Neuronal stem cell (in vitro differentiated cells): ENCODE measurements at regions not wholly inside any gene's neighbourhood (a gene's known extent, or its start where the extent isn't known, plus 50 kb on each side); places are given as distances from the start of the nearest gene placed in this dataset.
"Not testable (repeated sequence)": the region's sequence is repeated elsewhere in the genome, so short reads cannot be mapped to it uniquely, and the experiment has no call there.

Experiments
- DNase-seq: peaks from one replicate; pipeline ENCODE4 v3.0.0-alpha.2; 2013; ENCODE audit warnings: low spot score
- H2AFZ ChIP-seq: one replicate; pipeline ENCODE4 v1.6.1; 2013; ENCODE audit warnings: mild to moderate bottlenecking, low read length, inconsistent platforms
- H2AK5ac ChIP-seq: 2 replicates; pipeline ENCODE4 v1.6.1; 2013; ENCODE audit warnings: low read depth, mild to moderate bottlenecking, inconsistent platforms, low read length, moderate library complexity, mixed read lengths
- H2BK120ac ChIP-seq: 2 replicates; pipeline ENCODE4 v1.6.1; 2013; ENCODE audit warnings: low read depth, mild to moderate bottlenecking, inconsistent platforms, low read length, moderate library complexity, mixed read lengths
- H2BK12ac ChIP-seq: one replicate; pipeline ENCODE4 v1.6.1; 2013; ENCODE audit warnings: low read length, inconsistent platforms
- H2BK15ac ChIP-seq: 2 replicates; pipeline ENCODE4 v1.6.1; 2013; ENCODE audit warnings: mild to moderate bottlenecking, low read length, inconsistent platforms, mixed read lengths
- H2BK5ac ChIP-seq: one replicate; pipeline ENCODE4 v1.6.1; 2013; ENCODE audit warnings: inconsistent platforms, mild to moderate bottlenecking, low read length, moderate library complexity
- H3K14ac ChIP-seq: one replicate; pipeline ENCODE4 v1.6.1; 2013; ENCODE audit warnings: low read length, inconsistent platforms
- H3K18ac ChIP-seq: 2 replicates; pipeline ENCODE4 v1.6.1; 2013; ENCODE audit warnings: low read length, inconsistent platforms
- H3K23ac ChIP-seq: 2 replicates; pipeline ENCODE4 v1.6.1; 2013; ENCODE audit warnings: low read depth, mild to moderate bottlenecking, mixed read lengths, low read length, inconsistent platforms; ENCODE audit not compliant: poor library complexity
- H3K27ac ChIP-seq: replicated peaks from 3 replicates; pipeline ENCODE4 v1.5.1; 2013; ENCODE audit warnings: low read length, inconsistent platforms
- H3K27me3 ChIP-seq, 3 experiments: 2 replicates each; pipeline ENCODE4 v1.6.1; 2013; ENCODE audit warnings: low read length in 3 of 3, mild to moderate bottlenecking in 2 of 3, inconsistent platforms in 1 of 3, low read depth in 1 of 3, mixed read lengths in 1 of 3, moderate library complexity in 1 of 3; ENCODE audit not compliant: control insufficient read depth in 3 of 3, insufficient read depth in 3 of 3
- H3K36me3 ChIP-seq, 2 donors: replicated peaks in 1 of 2; 2 replicates each; pipeline ENCODE4 v1.6.1; 2013; ENCODE audit warnings: low read length in 2 of 2; ENCODE audit not compliant: control insufficient read depth in 2 of 2, insufficient read depth in 2 of 2
- H3K4ac ChIP-seq: 2 replicates; pipeline ENCODE4 v1.6.1; 2013; ENCODE audit warnings: inconsistent platforms, mild to moderate bottlenecking, low read length, moderate library complexity
- H3K4me1 ChIP-seq, 2 donors: 1 replicate in 1 of 2; 2 replicates in 1 of 2; pipeline ENCODE4 v1.6.1; 2013; ENCODE audit warnings: low read length in 2 of 2, low read depth in 1 of 2; ENCODE audit not compliant: control insufficient read depth in 2 of 2, insufficient read depth in 1 of 2
- H3K4me2 ChIP-seq: one replicate; pipeline ENCODE4 v1.6.1; 2013; ENCODE audit warnings: mild to moderate bottlenecking, low read length, inconsistent platforms; ENCODE audit not compliant: insufficient read depth, poor library complexity, severe bottlenecking
- H3K4me3 ChIP-seq, 2 donors: 2 replicates each; pipeline ENCODE4 v1.5.1; 2013; ENCODE audit warnings: low read length in 2 of 2, mild to moderate bottlenecking in 2 of 2, inconsistent platforms in 1 of 2, moderate library complexity in 1 of 2
- H3K79me1 ChIP-seq: one replicate; pipeline ENCODE4 v1.6.1; 2013; ENCODE audit warnings: low read depth, mild to moderate bottlenecking, inconsistent platforms, low read length, moderate library complexity
- H3K9ac ChIP-seq: one replicate; pipeline ENCODE4 v1.6.1; 2013; ENCODE audit warnings: mild to moderate bottlenecking, low read depth, low read length, inconsistent platforms; ENCODE audit not compliant: poor library complexity
- H3K9me3 ChIP-seq, 2 donors: replicated peaks in 1 of 2; 2 replicates each; pipeline versions ENCODE3 to v1.6.1; 2013; ENCODE audit warnings: low read length in 2 of 2, mild to moderate bottlenecking in 2 of 2, inconsistent platforms in 1 of 2, low read depth in 1 of 2, mixed read lengths in 1 of 2, moderate library complexity in 1 of 2; ENCODE audit not compliant: control insufficient read depth in 2 of 2, insufficient read depth in 1 of 2
- H4K8ac ChIP-seq: one replicate; pipeline ENCODE4 v1.6.1; 2013; ENCODE audit warnings: low read depth, mild to moderate bottlenecking, inconsistent platforms, low read length, moderate library complexity
- H4K91ac ChIP-seq: one replicate; pipeline ENCODE4 v1.6.1; 2013; ENCODE audit warnings: low read length, low read depth, mild to moderate bottlenecking, inconsistent platforms; ENCODE audit not compliant: poor library complexity
- WGBS, 2 donors: extraction: QIAGEN DNeasy Blood & Tissue Kit; methylation state at CpG; one replicate each; pipeline ENCODE4 v1.1.7; 2013; ENCODE audit warnings: missing lambda C conversion rate in 2 of 2, mixed read lengths in 1 of 2; ENCODE audit not compliant: insufficient read length in 2 of 2, insufficient replicate concordance in 1 of 2; ENCODE audit errors: extremely low coverage in 2 of 2; 5-methylcytosine and 5-hydroxymethylcytosine counted together

GRCh38 chr9:74080652-74081051 lies 416.5 kb upstream of the RORB start:
- not testable (repeated sequence) for H3K4ac ChIP-seq, H3K4me2 ChIP-seq, H3K9me3 ChIP-seq, H3K18ac ChIP-seq, H4K8ac ChIP-seq, H3K4me1 ChIP-seq, H2AFZ ChIP-seq, H2AK5ac ChIP-seq, H3K27ac ChIP-seq, H3K27me3 ChIP-seq, H2BK15ac ChIP-seq, H3K14ac ChIP-seq, H2BK12ac ChIP-seq, H2BK120ac ChIP-seq, DNase-seq, H4K91ac ChIP-seq, H3K4me3 ChIP-seq, H3K9ac ChIP-seq, H3K79me1 ChIP-seq, H3K36me3 ChIP-seq, H2BK5ac ChIP-seq, H3K23ac ChIP-seq
- no CpG with 5 or more reads among the region's 4 CpGs for WGBS, 2 donors

- Histone ChIP-seq H4K8ac (no peak overlapping the region), H3K36me3 (no peaks in the 10 kb centered on the region), H2BK120ac (no peak overlapping the region), H2BK15ac (no peak overlapping the region), H2BK5ac (no peak overlapping the region), H2AK5ac (no peak overlapping the region), H3K4ac (no peak overlapping the region), H3K4me1 (no peaks in the 10 kb centered on the region), H3K14ac (no peak overlapping the region), H3K27ac (no peak overlapping the region), H3K23ac (no peak overlapping the region), H3K9me3 (no peaks in the 10 kb centered on the region), H3K9ac (no peak overlapping the region), H3K18ac (no peak overlapping the region), H4K91ac (no peak overlapping the region), H3K4me3 (no peak overlapping the region), H3K4me2 (no peak overlapping the region), H3K27me3 (no peaks in the 10 kb centered on the region), H3K79me1 (no peaks in the 10 kb centered on the region), H2AFZ (no peak overlapping the region), H2BK12ac (no peak overlapping the region)
- no peak for DNase-seq
- no CpG with 5 or more reads among the region's 2 CpGs for WGBS, 2 donors
Measured at GRCh38 chr9:74083681-74084433, 413.3 kb upstream of the RORB start.

- not testable (repeated sequence) for H3K4me2 ChIP-seq
Measured at GRCh38 chr9:74085384-74086037, 411.6 kb upstream of the RORB start.

GRCh38 chr9:74090921-74091320 lies 406.2 kb upstream of the RORB start:
- H3K4me1 ChIP-seq, H2BK12ac ChIP-seq, H3K23ac ChIP-seq, H4K8ac ChIP-seq, H2BK5ac ChIP-seq, H3K9ac ChIP-seq, H3K79me1 ChIP-seq, H2AFZ ChIP-seq, H3K36me3 ChIP-seq, H3K27ac ChIP-seq, H3K9me3 ChIP-seq, DNase-seq, H3K14ac ChIP-seq, H2BK120ac ChIP-seq, H3K4me3 ChIP-seq, H3K4me2 ChIP-seq, H3K18ac ChIP-seq, H2BK15ac ChIP-seq, H3K4ac ChIP-seq, H3K27me3 ChIP-seq, H2AK5ac ChIP-seq, H4K91ac ChIP-seq: not testable (repeated sequence)
- WGBS, 2 donors, result no CpG with 5 or more reads among the region's 3 CpGs

More at GRCh38 chr9:74085384-74086037, 411.6 kb upstream of the RORB start:
- not testable (repeated sequence) for DNase-seq, H3K9ac ChIP-seq, H2BK120ac ChIP-seq, H2AFZ ChIP-seq, H3K79me1 ChIP-seq, H3K27ac ChIP-seq, H3K14ac ChIP-seq, H2BK12ac ChIP-seq, H3K23ac ChIP-seq, H3K18ac ChIP-seq, H3K27me3 ChIP-seq, H2AK5ac ChIP-seq, H4K8ac ChIP-seq, H3K4ac ChIP-seq, H3K4me3 ChIP-seq, H3K36me3 ChIP-seq, H2BK15ac ChIP-seq, H3K9me3 ChIP-seq, H4K91ac ChIP-seq, H2BK5ac ChIP-seq, H3K4me1 ChIP-seq
- WGBS, 2 donors, result no CpG with 5 or more reads among the region's 8 CpGs
